ENCODE measurements at regions not wholly inside any gene's neighbourhood (a gene's known extent, or its start where the extent isn't known, plus 50 kb on each side); places are given as distances from the start of the nearest gene placed in this dataset.

DNA sequence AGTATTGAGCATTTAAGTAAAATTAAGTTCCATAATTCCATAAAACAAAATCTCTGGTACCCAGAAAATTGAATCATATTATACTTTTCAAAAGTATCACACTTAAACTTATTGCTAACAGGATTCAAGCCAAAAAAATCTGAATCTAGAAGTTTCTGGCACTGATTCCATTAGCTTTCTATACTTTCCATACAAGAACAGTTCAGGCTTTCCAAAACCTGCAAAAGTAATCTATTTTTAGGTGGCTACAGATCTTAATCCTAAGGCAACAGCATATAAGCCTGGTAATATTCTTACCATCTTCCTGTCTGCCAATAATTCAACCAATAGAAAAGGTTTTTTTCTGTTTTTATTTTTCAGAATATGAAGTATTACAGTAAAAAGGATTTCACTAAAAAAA is 185.0 kb downstream of the CRPPA start:
- Histone ChIP-seq H3K4me1 (peaks cover 0 to 19% (median 0%) of the 10 kb centered on the region in 9 donors), H3K27me3 (no peaks in the 10 kb centered on the region), H3K9me3 (peaks cover 0 to 18% (median 5%) of the 10 kb centered on the region in 11 donors), H3K36me3 (peaks cover 0 to 11% (median 0%) of the 10 kb centered on the region in 9 donors), H3K4me3 (no peak overlapping the region), H3K27ac (no peak overlapping the region)
- TF ChIP-seq CTCF (IDR thresholded peaks at IDR 0.05) = no peak
- intact Hi-C loops (cut with DNase I) = loop anchor here in 1 of 10 donors (10.0 kb wide), 1 partner anchor 48 kb away; no protein-coding TSS in a partner anchor
- ATAC-seq (no peak), DNase-seq (no peak)

- H3K27ac ChIP-seq = peak overlapping the region in 1 of 10 donors; percentile 8
- peaks cover 0 to 28% (median 14%) of the 10 kb centered on the region in 11 donors for H3K9me3 ChIP-seq
- H3K27me3 ChIP-seq = no peaks in the 10 kb centered on the region
- no peak overlapping the region for H3K4me3 ChIP-seq
- ATAC-seq (no peak), DNase-seq (no peak)
- WGBS, 2 donors = 85 to 87% methylated on average over 5 of the region's 5 CpGs
- intact Hi-C loops (cut with DNase I) = loop anchor here in 1 of 10 donors (10.0 kb wide), 1 partner anchor 49 kb away; no protein-coding TSS in a partner anchor
- H3K36me3 ChIP-seq = peaks cover 0 to 20% (median 0%) of the 10 kb centered on the region in 9 donors
- H3K4me1 ChIP-seq = peaks cover 0 to 19% (median 0%) of the 10 kb centered on the region in 9 donors
- no peak for TF ChIP-seq CTCF (IDR thresholded peaks at IDR 0.05)
Measured at GRCh38 chr7:16235147-16236114, 185.9 kb downstream of the CRPPA start.

- H3K36me3 ChIP-seq = peaks cover 0 to 21% (median 0%) of the 10 kb centered on the region in 9 donors
- peak in 4 of 8 donors; percentile 39 to 86 (median 66) for ATAC-seq
Measured at GRCh38 chr7:16234493-16235146, 186.7 kb downstream of the CRPPA start.

More at GRCh38 chr7:16234493-16235146, 186.7 kb downstream of the CRPPA start:
- intact Hi-C loops (cut with DNase I) = loop anchor here in 1 of 10 donors (10.0 kb wide), 1 partner anchor 50 kb away; no protein-coding TSS in a partner anchor
- Histone ChIP-seq H3K9me3 (peaks cover 0 to 36% (median 21%) of the 10 kb centered on the region in 11 donors), H3K4me1 (peaks cover 0 to 19% (median 0%) of the 10 kb centered on the region in 9 donors), H3K27ac (peak overlapping the region in 1 of 10 donors; percentile 8), H3K27me3 (no peaks in the 10 kb centered on the region), H3K4me3 (no peak overlapping the region)
- 31 to 49% methylated on average over 2 of the region's 2 CpGs for WGBS, 2 donors
- no peak for TF ChIP-seq CTCF (IDR thresholded peaks at IDR 0.05)
- no peak for DNase-seq

Data from heart right ventricle (tissue), 16 donors.